ENCODE measurements at regions not wholly inside any gene's neighbourhood (a gene's known extent, or its start where the extent isn't known, plus 50 kb on each side); places are given as distances from the start of the nearest gene placed in this dataset.

- no peak for DNase-seq
These were observed 272.7 kb upstream of the PMFBP1 start for GRCh38 chr16:72444696-72445095.

- DNase-seq: no peak
These were observed 271.9 kb upstream of the PMFBP1 start for GRCh38 chr16:72443809-72444208.

DNA sequence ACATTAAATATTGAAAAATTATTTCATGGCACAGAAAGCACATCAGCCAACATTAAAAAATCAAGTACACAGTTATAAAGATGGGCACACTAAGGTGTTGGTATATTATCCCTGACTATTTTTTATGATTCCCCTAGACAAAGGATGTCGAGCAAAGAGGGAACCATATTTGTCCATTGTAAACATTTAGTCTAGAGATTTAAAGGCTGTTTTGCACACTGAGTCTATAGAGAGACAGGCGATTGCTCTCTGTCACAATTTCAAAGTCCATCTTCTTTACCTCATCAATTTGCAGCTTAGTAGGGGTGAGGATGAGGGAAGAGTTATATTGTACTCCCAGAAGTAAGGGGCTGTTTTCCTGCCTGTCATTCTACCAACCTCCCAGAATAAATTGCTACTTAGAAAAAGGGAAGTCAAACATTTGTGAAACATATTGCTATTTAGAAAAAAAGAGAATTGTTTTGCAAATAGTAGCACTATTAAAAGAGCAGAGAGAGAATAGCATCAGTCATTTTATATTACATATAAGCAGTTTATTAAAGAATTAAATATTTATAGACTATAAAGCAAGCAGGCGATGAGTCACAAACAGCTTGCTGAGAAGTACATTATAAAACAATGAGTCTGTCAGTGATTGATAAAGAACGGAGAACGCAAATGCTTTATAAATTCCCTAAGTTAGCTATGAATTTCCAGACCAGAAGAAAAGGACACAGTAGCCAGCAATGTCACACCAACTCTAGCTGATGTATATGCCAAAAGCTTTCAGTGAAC is 270.6 kb upstream of the PMFBP1 start:
- no peak for DNase-seq

GRCh38 chr16:72437891-72438290 is 265.9 kb upstream of the PMFBP1 start:
- DNase-seq: no peak

DNA sequence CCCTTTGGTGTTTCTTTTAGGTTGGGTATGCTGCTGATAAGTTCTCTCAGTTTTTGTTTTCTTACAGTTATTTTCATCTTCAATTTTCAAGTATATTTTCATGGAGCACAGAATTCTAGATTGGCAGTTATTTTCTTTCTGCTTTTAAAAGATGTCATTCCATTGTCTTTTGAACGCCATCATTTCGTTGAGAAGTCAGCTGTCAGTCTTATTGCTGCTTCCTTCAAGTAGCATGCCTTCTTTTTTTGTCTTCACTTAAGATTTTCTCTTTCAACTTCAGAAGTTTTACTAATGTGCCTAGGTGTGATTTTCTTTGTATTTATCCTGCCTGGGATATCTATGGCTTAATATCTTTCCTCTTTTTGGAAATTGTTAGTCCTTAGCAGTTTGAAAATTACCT is 262.2 kb upstream of the PMFBP1 start:
- DNase-seq: no peak

DNA sequence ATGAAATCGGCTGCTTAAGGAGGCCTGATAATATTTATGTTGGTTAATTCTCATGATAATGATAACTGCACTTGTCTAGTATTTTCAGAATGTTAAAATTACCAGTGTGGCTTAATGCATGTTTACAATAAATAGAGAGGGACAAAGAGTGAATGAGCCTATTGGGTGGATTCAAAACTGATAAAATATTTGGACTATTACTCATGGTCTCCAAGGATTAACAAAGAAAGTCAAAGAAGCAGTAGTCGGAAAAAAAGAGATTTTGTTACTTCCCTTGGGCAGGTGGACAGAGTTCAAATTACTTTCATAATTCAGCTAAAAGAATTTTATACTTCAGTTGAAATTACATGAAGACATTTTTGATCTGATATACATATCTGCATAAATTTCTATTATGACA is 258.2 kb upstream of the PMFBP1 start:
- no peak for DNase-seq

- no peak for DNase-seq
These were observed 257.7 kb upstream of the PMFBP1 start for GRCh38 chr16:72429671-72430081.

DNA sequence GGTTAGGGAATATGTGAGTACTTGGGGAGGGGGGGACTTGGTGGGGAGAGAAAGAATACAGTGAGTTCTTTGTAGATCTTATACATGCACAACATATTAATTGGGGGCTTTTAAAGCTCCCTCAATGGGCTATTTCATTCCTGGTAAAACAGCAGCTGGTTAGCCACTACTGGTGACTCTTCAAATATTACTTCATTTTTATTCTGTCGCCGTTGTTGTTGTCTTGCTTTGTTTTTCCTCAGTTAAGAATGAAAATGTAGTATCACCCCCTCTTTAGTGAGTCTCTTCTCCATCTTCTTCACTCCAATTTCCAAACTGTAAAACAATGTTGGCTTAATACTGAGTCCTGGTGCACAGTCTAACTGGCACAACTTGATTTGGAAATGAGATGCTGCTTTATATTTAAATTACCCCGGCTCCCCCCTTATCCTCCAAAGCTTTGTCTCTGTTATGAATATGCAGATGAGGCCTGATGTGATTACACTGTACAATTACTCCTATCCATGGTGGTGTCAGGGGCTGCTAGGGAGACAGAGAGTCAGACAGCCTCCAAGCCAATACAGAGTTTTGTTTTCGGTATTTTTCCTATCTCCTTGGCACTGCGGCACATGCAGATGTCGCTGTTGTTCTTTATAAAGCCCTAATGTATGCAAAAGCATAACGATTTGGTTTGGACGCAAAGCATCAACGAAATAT is 256.9 kb upstream of the PMFBP1 start:
- DNase-seq: no peak

DNA sequence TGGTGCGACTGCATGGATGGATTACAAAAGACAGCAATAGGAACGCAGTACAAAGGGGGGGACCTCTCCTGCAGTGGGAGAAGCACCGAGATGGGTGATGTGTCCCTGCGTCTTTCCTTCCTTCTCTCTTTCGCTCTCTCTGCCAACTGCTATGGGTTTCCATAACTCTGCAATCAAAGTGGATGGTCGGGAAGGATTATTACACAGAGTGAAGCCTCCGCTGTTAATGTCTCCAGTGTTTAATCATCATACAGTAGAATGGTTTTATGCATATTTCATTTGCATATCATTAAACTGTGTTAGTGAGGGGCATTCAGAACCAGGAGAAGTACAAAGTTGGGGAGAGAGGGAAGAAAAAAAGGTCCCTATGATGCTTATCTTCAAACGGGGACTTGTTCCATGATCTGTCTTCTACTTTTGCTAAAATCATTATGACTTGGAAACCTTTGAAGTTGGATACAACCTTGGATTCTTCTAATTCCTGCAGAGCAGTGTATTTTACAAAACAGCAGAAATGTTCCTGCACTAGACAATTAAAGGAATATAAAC is 255.9 kb upstream of the PMFBP1 start:
- no peak for DNase-seq

GRCh38 chr16:72427051-72427782 is 255.3 kb upstream of the PMFBP1 start:
- DNase-seq: no peak

GRCh38 chr16:72426386-72426785 is 254.4 kb upstream of the PMFBP1 start:
- no peak for DNase-seq

- no peak for DNase-seq
These were observed 253.8 kb upstream of the PMFBP1 start for GRCh38 chr16:72425571-72426341.

DNA sequence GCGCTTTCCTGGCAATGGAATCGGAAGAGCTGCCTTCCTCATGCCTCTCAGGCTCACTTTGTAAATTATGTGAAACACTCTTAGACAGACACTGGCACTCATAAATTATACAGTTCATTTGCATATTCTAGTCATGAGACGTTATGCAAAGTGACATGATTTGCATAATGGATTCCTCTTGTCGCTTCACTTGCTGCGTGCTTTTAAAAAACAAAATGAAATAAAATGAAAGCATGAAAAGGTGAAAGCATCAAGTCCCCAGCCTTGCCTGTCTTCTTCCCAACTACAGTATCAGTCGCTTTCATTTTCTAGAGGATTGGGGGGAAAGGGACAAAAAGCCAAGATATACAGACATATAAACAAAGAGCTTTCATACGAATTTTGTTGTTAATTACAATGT is 252.8 kb upstream of the PMFBP1 start:
- no peak for DNase-seq

DNA sequence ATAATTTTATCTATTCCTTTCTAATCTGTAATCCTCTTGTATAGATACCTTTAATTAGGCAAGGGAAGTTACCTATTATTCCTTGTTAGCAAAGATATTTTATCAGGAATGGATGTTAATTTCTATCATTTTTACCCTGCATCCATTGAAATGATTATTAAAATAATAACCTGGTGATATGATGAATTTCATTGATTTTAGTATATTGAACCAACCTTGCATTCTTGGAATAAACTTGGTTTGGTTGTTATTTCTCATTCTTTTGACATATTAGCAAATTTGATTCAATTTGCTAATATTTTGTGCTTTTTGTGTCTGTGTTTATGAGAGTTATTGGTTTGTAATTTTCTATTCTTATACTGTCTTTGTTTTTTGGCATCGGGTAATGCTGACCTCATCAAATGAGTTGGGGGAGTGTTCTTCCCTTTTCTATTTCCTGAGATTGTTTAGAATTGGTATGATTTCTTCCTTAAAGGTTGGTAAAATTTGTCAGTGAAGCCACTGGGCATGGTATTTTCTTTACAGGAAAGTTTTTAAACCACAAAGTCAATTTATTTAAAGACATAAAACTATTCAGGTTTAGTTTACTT is 250.4 kb upstream of the PMFBP1 start:
- DNase-seq: no peak

DNA sequence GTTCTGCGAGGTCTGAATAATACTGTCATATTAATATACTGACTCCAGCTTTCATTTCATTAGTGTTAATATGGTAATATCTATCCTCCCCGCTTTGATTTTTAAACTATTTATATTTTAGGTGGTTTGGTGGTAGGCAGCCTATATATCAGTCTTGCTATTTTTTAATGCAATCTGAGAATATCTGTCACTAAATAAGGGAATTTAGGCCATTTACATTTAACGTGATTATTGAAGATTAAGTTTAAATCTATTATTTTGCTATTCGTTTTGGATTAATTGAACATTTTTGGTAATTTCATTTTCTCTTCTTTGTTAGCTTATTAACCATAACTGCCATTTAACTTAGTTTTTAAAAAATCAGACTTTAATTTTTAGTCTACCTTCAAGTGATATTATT is 247.7 kb upstream of the PMFBP1 start:
- no peak for DNase-seq

- DNase-seq: no peak
These were observed 243.4 kb upstream of the PMFBP1 start for GRCh38 chr16:72415379-72415778.

GRCh38 chr16:72410492-72410891 is 238.5 kb upstream of the PMFBP1 start:
- no peak for DNase-seq

- DNase-seq: no peak
These were observed 237.5 kb upstream of the PMFBP1 start for GRCh38 chr16:72409423-72409822.

- no peak for DNase-seq
These were observed 234.4 kb upstream of the PMFBP1 start for GRCh38 chr16:72406390-72406789.

DNA sequence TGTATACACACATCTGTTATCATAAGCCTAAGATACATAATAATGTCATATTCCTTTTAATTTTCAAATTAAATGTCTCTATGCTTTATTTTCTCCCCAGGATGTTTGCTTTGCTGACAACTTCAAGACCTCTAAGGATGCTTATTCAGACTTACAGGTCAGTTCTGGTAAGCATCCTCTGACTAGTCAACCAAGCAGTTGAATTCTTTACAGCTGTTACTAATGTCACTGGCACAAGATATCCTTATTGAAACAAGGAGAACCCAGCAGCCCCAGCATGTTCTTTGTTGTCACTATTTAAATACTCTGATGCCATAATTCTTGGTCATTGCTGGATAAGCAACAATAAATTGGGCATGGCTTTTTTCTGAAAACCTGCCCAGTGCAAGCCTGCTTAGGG is 232.3 kb upstream of the PMFBP1 start:
- no peak for DNase-seq

GRCh38 chr16:72401084-72401361 is 229.1 kb upstream of the PMFBP1 start:
- no peak for DNase-seq

- no peak for DNase-seq
These were observed 228.5 kb upstream of the PMFBP1 start for GRCh38 chr16:72400257-72401083.

All from cortex of kidney (tissue), 1 donor.